ENCODE measurements at regions not wholly inside any gene's neighbourhood (a gene's known extent, or its start where the extent isn't known, plus 50 kb on each side); places are given as distances from the start of the nearest gene placed in this dataset.

DNA sequence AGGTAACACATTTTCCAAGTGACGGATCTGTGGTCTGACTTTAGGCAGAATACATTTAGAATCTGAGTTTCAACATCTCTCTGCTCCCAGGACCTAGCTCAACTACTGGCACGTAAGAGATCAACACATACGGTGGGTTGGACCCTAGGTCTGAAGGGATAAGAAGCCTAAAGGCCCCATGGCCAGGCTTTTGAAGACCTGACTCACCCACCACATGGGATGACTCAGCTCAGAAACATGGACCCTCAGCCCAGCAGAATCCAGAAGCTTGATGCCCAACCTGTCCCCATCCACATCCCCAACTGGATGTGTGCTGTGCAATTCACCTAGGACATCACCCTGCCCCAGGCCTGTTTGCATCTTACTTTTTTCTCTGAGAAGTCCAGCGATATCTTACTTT is 770.2 kb downstream of the BCL11B start:
- Histone ChIP-seq H2AFZ (ENCODE audit: low read depth, low read length) (no peak overlapping the region), H3K9me3 (ENCODE audit: low read length) (no peaks in the 10 kb centered on the region), H3K36me3 (ENCODE audit: insufficient read depth, low read length) (no peaks in the 10 kb centered on the region), H3K27me3 (ENCODE audit: insufficient read depth, low read length) (no peaks in the 10 kb centered on the region), H3K4me1 (ENCODE audit: insufficient read depth, low read length) (no peaks in the 10 kb centered on the region), H3K4me3 (ENCODE audit: low read length) (no peak overlapping the region)

DNA sequence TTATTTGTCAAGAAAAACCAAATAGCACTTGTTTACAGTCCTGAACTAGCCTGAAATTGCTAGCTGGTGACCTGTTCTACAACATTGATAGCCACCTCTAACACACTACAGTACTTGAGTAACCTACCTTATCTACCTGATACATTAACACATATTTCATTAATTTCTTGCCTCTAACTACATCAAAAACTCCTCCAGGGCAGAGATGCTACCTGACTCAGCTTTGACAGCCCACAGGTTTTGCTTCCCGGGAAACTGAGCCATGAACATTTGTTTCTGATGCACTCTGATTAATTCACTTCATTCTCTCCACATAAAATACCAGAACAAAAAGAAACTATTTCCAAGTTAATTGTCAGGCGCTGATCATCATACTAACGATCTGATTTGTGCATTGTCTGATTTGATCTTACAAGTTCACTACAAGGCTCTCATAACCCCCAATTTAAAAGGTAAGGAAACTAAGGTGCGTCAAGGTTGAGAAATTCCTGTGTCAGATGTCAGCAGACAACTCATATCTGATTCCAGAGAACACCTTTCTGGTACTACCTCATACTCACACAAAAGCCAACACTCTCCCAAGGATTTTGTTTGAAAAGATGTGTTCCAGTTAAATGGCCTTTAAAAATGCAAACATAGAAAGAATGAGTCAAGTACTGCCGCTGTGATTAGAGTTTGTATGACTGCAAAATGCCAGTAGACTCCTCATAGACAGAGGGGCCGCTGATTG is 768.7 kb downstream of the BCL11B start:
- Histone ChIP-seq H3K4me3 (ENCODE audit: low read length) (no peak overlapping the region), H2AFZ (ENCODE audit: low read depth, low read length) (no peak overlapping the region), H3K36me3 (ENCODE audit: insufficient read depth, low read length) (no peaks in the 10 kb centered on the region), H3K9me3 (ENCODE audit: low read length) (no peaks in the 10 kb centered on the region), H3K4me1 (ENCODE audit: insufficient read depth, low read length) (no peaks in the 10 kb centered on the region), H3K27me3 (ENCODE audit: insufficient read depth, low read length) (no peaks in the 10 kb centered on the region)

DNA sequence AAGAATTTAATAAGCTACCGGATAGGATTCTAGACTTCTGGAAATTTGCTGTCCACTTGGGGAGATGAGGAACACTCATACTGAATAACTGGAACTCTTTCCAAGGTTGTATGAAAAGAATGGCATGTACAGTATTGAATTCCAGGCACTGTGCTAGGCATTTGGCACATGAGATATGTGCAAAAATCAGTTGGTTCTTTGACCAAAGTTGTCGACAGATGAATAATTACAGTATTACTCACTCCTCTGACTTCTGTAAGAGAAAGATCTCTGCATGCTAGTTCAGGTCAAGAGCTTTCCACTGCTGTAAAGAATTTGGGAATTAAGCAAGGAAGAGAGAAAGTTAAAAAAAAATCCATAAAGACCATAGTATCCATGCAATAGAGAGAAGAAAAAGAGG is 764.7 kb downstream of the BCL11B start:
- Histone ChIP-seq H2AFZ (ENCODE audit: low read depth, low read length) (no peak overlapping the region), H3K9me3 (ENCODE audit: low read length) (no peaks in the 10 kb centered on the region), H3K27me3 (ENCODE audit: insufficient read depth, low read length) (no peaks in the 10 kb centered on the region), H3K4me1 (ENCODE audit: insufficient read depth, low read length) (no peaks in the 10 kb centered on the region), H3K36me3 (ENCODE audit: insufficient read depth, low read length) (no peaks in the 10 kb centered on the region), H3K4me3 (ENCODE audit: low read length) (no peak overlapping the region)

DNA sequence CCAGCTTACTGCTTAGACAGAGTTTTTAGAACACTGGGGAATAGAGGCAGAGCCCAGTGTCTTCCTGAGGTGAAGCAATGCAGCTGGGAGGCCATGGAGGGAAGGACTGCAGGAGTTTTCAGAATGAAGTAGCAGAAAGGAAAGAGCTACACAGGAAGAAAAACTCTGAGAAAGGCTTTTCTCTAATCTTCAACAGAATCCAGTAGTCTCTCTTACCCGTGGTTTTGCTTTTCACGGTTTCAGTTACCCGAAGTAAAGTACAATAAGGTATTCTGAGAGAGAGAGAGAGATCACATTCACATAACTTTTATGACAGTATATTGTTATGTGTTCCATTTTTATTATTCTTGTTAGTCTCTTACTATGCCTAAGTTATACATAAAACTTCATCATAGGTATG is 761.6 kb downstream of the BCL11B start:
- Histone ChIP-seq H3K27me3 (ENCODE audit: insufficient read depth, low read length) (no peaks in the 10 kb centered on the region), H3K4me3 (ENCODE audit: low read length) (no peak overlapping the region), H3K9me3 (ENCODE audit: low read length) (no peaks in the 10 kb centered on the region), H3K36me3 (ENCODE audit: insufficient read depth, low read length) (no peaks in the 10 kb centered on the region), H3K4me1 (ENCODE audit: insufficient read depth, low read length) (no peaks in the 10 kb centered on the region), H2AFZ (ENCODE audit: low read depth, low read length) (no peak overlapping the region)

DNA sequence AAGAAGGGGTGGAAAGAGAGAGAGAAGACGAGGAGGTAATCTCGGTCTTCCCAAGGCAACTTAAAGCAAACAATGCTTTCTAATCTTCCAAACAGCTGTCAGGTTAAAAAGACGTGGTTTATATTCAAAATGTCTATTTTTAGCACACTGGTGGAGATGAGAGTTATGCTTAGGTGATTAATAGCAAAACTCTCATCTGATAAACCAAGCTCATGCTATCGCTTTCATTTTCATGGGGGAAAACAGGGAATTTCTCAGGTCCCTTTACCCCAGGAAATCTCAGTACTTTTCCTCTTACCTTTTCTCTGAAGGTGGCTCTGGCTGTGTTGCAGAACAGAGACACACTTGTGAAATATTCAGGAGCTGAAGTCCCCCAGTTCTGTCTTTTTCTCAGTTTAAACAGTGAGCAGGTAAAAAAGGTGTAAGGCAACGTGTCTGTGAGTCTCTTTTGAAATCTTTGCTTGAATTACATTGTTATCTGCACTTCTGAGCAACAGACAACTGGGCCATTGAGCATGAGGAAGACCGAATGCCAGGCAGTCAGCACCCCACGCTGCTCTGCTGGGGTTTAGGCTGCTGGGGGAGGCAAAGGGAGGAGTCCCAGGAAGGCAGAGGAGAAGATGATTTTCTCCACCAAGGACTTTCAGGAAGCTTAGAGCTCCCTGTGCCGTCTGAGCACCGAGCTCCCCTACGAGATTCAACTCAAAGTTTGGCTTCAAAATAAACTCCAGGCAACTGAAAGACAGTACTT is 759.3 kb downstream of the BCL11B start:
- Histone ChIP-seq H3K36me3 (ENCODE audit: insufficient read depth, low read length) (no peaks in the 10 kb centered on the region), H3K4me3 (ENCODE audit: low read length) (no peak overlapping the region), H3K27me3 (ENCODE audit: insufficient read depth, low read length) (no peaks in the 10 kb centered on the region), H2AFZ (ENCODE audit: low read depth, low read length) (no peak overlapping the region), H3K9me3 (ENCODE audit: low read length) (no peaks in the 10 kb centered on the region), H3K4me1 (ENCODE audit: insufficient read depth, low read length) (no peaks in the 10 kb centered on the region)

DNA sequence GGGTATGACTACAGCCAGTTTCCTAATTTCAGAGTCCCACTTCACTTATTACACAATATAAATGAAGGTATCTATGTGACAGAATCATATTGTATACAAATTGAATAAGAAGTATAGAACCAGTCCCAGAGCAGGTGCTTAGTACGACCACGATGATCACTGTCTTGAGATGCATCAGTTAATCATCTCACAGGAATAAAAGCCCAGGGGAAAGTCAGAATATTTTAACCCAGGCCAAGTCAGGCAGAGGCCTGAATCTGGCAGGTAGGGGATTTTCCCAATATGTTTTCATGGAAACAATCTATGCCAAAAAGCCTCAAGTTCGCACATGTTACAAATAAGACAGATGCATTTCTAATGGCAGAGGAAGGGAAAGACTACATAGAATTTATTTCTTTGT is 758.4 kb downstream of the BCL11B start:
- Histone ChIP-seq H3K9me3 (ENCODE audit: low read length) (no peaks in the 10 kb centered on the region), H3K4me1 (ENCODE audit: insufficient read depth, low read length) (no peaks in the 10 kb centered on the region), H3K4me3 (ENCODE audit: low read length) (no peak overlapping the region), H3K27me3 (ENCODE audit: insufficient read depth, low read length) (no peaks in the 10 kb centered on the region), H2AFZ (ENCODE audit: low read depth, low read length) (no peak overlapping the region), H3K36me3 (ENCODE audit: insufficient read depth, low read length) (no peaks in the 10 kb centered on the region)

DNA sequence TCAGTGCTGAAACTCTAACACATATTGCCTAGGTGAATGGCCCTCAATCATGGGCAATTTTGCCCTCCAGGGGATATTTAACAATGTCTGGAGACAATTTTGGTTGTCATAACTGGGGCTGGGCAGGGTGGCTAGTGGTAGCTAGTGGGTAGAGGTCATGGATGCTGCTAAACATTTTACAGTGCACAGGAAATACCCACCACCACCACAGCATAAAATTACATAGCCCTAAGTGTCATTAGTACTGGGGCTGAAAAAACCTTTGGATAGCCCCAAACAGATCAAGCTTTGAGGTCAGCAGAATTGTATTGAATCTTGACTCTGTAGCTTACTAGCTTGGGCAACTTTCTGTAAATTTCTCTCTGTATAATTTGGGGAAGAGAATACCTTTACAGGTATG is 758.0 kb downstream of the BCL11B start:
- no peaks in the 10 kb centered on the region for H3K27me3 ChIP-seq (ENCODE audit: insufficient read depth, low read length)
- H2AFZ ChIP-seq (ENCODE audit: low read depth, low read length) = no peak overlapping the region
- H3K9me3 ChIP-seq (ENCODE audit: low read length) = no peaks in the 10 kb centered on the region
- H3K36me3 ChIP-seq (ENCODE audit: insufficient read depth, low read length) = no peaks in the 10 kb centered on the region
- H3K4me1 ChIP-seq (ENCODE audit: insufficient read depth, low read length) = no peaks in the 10 kb centered on the region
- H3K4me3 ChIP-seq (ENCODE audit: low read length) = no peak overlapping the region

DNA sequence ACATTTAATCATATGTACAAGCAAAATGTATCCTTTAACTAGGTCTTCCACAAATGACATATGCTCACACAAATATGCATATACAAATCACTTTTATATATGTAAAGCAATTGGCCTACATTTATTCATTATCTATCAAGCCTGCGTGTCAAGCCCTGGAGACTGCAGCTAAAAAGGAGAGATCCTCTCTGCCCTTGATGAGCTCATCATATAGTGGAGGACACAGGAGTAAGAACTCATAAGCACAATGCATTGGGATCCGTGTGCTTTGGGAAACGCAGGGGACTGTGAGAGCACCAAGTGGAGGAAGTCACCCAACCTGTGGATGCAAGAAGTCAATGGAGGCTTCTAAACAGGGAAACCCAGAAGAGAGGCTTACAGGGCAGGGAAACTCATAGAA is 735.7 kb downstream of the BCL11B start:
- Histone ChIP-seq H3K9me3 (ENCODE audit: low read length) (no peaks in the 10 kb centered on the region), H3K27me3 (ENCODE audit: insufficient read depth, low read length) (no peaks in the 10 kb centered on the region), H2AFZ (ENCODE audit: low read depth, low read length) (no peak overlapping the region), H3K4me3 (ENCODE audit: low read length) (no peak overlapping the region), H3K36me3 (ENCODE audit: insufficient read depth, low read length) (no peaks in the 10 kb centered on the region), H3K4me1 (ENCODE audit: insufficient read depth, low read length) (no peaks in the 10 kb centered on the region)

DNA sequence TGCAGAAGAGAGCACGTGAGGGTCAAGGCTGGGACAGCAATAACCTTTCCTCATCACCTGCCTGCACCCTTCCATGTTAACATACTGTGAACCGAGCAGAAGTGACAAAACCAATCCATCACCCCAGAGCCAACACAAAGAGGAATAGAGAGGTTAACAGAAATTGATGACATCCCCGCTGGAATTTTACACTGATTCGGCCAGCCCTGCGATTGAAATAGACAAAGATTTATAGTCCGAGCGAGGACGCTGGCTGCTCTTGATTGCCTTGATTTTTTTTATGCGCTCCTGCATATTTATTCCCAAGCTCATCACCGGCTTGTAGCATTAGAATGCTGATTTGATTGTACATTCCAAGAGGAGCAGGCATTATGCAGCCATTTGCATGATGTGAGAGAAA is 729.7 kb downstream of the BCL11B start:
- Histone ChIP-seq H3K4me1 (ENCODE audit: insufficient read depth, low read length) (no peaks in the 10 kb centered on the region), H2AFZ (ENCODE audit: low read depth, low read length) (no peak overlapping the region), H3K27me3 (ENCODE audit: insufficient read depth, low read length) (no peaks in the 10 kb centered on the region), H3K9me3 (ENCODE audit: low read length) (no peaks in the 10 kb centered on the region), H3K36me3 (ENCODE audit: insufficient read depth, low read length) (no peaks in the 10 kb centered on the region), H3K4me3 (ENCODE audit: low read length) (no peak overlapping the region)

DNA sequence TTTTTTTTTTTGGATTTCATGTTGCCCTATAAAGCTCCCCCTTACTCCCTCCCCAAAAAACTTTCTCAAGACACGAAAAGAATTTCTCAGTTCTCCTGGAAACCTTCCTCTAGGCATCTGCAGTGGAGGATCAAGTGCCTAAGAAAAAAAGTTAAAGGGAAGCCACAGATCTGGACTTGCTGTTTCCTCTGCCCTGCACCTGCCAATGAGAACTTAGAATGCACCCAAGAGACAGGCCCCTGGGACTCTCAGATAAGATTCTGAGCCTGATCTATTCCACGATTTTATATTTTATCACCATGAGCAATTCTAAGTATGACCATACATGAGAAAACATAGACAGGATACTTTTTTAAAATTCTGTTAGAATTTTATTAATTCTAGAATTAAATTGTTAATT is 728.9 kb downstream of the BCL11B start:
- Histone ChIP-seq H3K27me3 (ENCODE audit: insufficient read depth, low read length) (no peaks in the 10 kb centered on the region), H3K4me3 (ENCODE audit: low read length) (no peak overlapping the region), H3K9me3 (ENCODE audit: low read length) (no peaks in the 10 kb centered on the region), H3K36me3 (ENCODE audit: insufficient read depth, low read length) (no peaks in the 10 kb centered on the region), H2AFZ (ENCODE audit: low read depth, low read length) (no peak overlapping the region), H3K4me1 (ENCODE audit: insufficient read depth, low read length) (no peaks in the 10 kb centered on the region)

DNA sequence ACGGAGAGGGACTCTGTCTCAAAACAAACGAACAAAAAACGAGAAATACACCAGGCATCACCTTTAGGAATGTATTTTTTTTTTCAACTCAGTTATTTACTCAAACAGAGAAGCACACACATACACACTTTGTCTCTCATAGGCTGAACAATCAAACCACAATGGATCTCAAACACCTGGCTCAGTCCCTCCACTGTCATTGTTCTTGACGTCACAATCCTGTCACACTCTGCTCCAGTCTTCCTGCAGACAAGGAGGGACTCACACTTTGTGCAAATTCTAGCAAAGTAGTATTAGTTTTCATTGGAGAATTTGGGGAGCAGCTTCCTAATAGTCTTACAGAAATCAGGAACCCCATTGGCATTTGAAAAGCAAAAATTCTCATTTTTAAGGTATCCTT is 727.8 kb downstream of the BCL11B start:
- Histone ChIP-seq H3K27me3 (ENCODE audit: insufficient read depth, low read length) (no peaks in the 10 kb centered on the region), H3K4me1 (ENCODE audit: insufficient read depth, low read length) (no peaks in the 10 kb centered on the region), H2AFZ (ENCODE audit: low read depth, low read length) (no peak overlapping the region), H3K9me3 (ENCODE audit: low read length) (no peaks in the 10 kb centered on the region), H3K4me3 (ENCODE audit: low read length) (no peak overlapping the region), H3K36me3 (ENCODE audit: insufficient read depth, low read length) (no peaks in the 10 kb centered on the region)

DNA sequence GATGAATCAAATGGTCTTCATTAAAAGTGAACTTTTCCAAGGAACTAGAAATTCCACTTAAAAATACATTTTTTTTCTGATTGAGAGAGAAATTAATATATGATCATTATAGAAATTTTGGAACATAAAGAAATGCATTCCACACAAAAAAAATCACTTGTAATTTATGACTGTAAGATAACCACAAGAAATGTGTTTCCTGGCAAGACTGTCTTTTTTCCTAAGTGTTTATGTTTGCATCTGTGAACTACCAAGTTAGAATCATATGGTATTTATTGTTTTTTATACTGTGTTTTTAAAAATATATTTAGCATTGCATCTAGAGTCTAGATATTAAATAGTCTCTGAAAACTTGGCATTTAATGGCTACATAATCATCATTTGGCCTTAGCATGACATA is 726.8 kb downstream of the BCL11B start:
- H3K9me3 ChIP-seq (ENCODE audit: low read length) = no peaks in the 10 kb centered on the region
- H3K4me1 ChIP-seq (ENCODE audit: insufficient read depth, low read length) = no peaks in the 10 kb centered on the region
- no peaks in the 10 kb centered on the region for H3K36me3 ChIP-seq (ENCODE audit: insufficient read depth, low read length)
- no peaks in the 10 kb centered on the region for H3K27me3 ChIP-seq (ENCODE audit: insufficient read depth, low read length)
- no peak overlapping the region for H3K4me3 ChIP-seq (ENCODE audit: low read length)
- H2AFZ ChIP-seq (ENCODE audit: low read depth, low read length) = no peak overlapping the region

DNA sequence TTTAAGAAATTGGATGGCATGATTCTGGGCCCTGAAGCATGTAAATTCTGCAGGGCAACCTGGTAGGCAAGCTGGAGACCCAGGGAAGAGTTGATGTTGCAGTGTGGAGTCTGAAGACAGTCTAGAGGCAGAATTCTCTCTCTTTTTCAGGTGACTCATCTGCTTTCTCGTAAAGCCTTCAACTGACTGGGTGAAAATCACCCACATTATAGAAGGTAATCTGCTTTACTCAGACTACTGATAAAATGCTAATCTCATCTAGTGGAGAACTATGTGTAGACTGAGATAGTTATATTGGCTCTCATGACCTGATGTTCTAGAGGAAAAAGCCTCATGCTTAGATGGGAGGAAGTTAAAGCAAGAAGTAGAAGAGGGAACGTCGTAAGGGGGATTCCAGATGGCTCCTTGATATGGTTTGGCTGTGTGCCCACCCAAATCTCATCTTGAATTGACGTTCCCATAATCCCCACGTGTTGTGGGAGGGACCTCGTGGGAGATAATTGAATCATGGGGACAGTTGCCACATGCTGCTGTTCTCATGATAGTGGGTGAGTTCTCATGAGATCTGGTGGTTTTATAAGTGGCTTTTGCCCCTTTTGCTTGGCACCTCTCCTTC is 723.8 kb downstream of the BCL11B start:
- no peaks in the 10 kb centered on the region for H3K27me3 ChIP-seq (ENCODE audit: insufficient read depth, low read length)
- no peaks in the 10 kb centered on the region for H3K36me3 ChIP-seq (ENCODE audit: insufficient read depth, low read length)
- H2AFZ ChIP-seq (ENCODE audit: low read depth, low read length) = no peak overlapping the region
- no peaks in the 10 kb centered on the region for H3K4me1 ChIP-seq (ENCODE audit: insufficient read depth, low read length)
- no peaks in the 10 kb centered on the region for H3K9me3 ChIP-seq (ENCODE audit: low read length)
- H3K4me3 ChIP-seq (ENCODE audit: low read length) = no peak overlapping the region

Data from neuron (in vitro differentiated cells).